ENCODE measurements at regions not wholly inside any gene's neighbourhood (a gene's known extent, or its start where the extent isn't known, plus 50 kb on each side); places are given as distances from the start of the nearest gene placed in this dataset. TPM values are rescaled to one million over a fixed set of nuclear protein-coding genes. Genes with fewer than 3 reads are reported as not detected.

DNA sequence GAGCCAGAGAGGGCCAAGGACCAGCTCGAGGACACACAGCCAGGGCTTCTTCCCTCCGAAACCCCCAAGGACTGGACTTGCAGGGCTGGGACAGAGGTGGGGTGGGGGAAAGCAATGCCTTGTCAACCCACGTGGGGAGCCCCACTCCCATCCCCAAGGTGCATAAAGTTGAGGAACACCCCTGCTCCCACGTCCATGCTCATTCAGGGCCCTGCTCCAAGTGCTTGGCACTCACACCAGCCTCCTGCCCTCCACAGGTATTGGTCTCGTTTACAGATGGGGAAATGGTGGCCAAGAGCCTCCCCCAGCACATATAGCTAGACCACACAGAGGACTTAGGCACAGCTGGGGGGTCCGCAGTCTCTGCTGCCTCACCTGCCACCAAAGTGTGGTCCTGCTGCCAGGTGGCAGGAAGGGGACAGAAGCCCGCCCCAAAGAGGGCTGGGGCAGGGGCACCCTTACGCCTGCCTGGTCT is 50.5 kb upstream of the CSPG4 start:
- Mint-ChIP-seq H3K4me3 (no peak overlapping the region), H3K4me1 (peaks cover 12% of the 10 kb centered on the region), H3K27me3 (ENCODE audit: insufficient read depth, low read depth) (peaks cover 2% of the 10 kb centered on the region), H3K27ac (no peak overlapping the region), H3K9me3 (no peaks in the 10 kb centered on the region), H3K36me3 (no peaks in the 10 kb centered on the region)
- Histone ChIP-seq H3K27ac (no peak overlapping the region), H3K9me3 (ENCODE audit: low read depth) (no peaks in the 10 kb centered on the region), H3K36me3 (no peaks in the 10 kb centered on the region), H2AFZ (replicated peaks) (no peak overlapping the region), H3K79me2 (ENCODE audit: low read depth) (peaks cover 2% of the 10 kb centered on the region), H3K4me3 (no peak overlapping the region), H3K4me1 (peaks cover 5% of the 10 kb centered on the region), H3K27me3 (no peaks in the 10 kb centered on the region), H4K20me1 (ENCODE audit: low read depth) (no peaks in the 10 kb centered on the region), H3K9ac (no peak overlapping the region), H3F3A (ENCODE audit: low read depth) (no peaks in the 10 kb centered on the region), H3K4me2 (no peak overlapping the region)
- DNase-seq (ENCODE audit: low spot score) = no peak
- no peak for TF ChIP-seq EZH2 (IDR thresholded peaks at IDR 0.05)
- TF ChIP-seq EZH2phosphoT487 (IDR thresholded peaks at IDR 0.05) = no peak
- TF ChIP-seq, protein P1, sequence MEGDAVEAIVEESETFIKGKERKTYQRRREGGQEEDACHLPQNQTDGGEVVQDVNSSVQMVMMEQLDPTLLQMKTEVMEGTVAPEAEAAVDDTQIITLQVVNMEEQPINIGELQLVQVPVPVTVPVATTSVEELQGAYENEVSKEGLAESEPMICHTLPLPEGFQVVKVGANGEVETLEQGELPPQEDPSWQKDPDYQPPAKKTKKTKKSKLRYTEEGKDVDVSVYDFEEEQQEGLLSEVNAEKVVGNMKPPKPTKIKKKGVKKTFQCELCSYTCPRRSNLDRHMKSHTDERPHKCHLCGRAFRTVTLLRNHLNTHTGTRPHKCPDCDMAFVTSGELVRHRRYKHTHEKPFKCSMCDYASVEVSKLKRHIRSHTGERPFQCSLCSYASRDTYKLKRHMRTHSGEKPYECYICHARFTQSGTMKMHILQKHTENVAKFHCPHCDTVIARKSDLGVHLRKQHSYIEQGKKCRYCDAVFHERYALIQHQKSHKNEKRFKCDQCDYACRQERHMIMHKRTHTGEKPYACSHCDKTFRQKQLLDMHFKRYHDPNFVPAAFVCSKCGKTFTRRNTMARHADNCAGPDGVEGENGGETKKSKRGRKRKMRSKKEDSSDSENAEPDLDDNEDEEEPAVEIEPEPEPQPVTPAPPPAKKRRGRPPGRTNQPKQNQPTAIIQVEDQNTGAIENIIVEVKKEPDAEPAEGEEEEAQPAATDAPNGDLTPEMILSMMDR (IDR thresholded peaks at IDR 0.05) = no peak

Small RNA genes in the stretch of these regions (small RNA-seq; reads per million reads assigned to genes)
- gene RN7SL319P = not detected
